Naive thymus-derived CD4-positive, alpha-beta T cell (primary cell): ENCODE measurements at regions not wholly inside any gene's neighbourhood (a gene's known extent, or its start where the extent isn't known, plus 50 kb on each side); places are given as distances from the start of the nearest gene placed in this dataset.
"Not testable (repeated sequence)": the region's sequence is repeated elsewhere in the genome, so short reads cannot be mapped to it uniquely, and the experiment has no call there.

Source experiments
- ATAC-seq: fragments of 150-1000 bp; cut with Tn5 transposase; 2 replicates; pipeline ENCODE4 v1.10.0; 2021; ENCODE audit warnings: mild to moderate bottlenecking, moderate library complexity
- CTCF ChIA-PET: fragments of 350-600 bp; sonication (Branson Sonifier 250); formaldehyde crosslinking; loops from one replicate; lab custom pipeline; 2021; ENCODE audit warnings: antibody characterized with exemption; lab: Charles Lee
- POLR2A ChIA-PET: fragments of 350-600 bp; sonication (Branson Sonifier 250); formaldehyde crosslinking; loops from one replicate; lab custom pipeline; 2021; ENCODE audit warnings: antibody characterized with exemption, inconsistent platforms; lab: Charles Lee
- DNase-seq, 9 donors: peaks; one replicate each; pipeline versions ENCODE4 v3.0.0 to v3.0.0-alpha.2; 2020 to 2022; ENCODE audit warnings: mixed read lengths in 1 of 9
- H3K27ac ChIP-seq: one replicate; pipeline ENCODE4 v1.7.0; 2013; ENCODE audit warnings: mild to moderate bottlenecking, low read depth, low read length, moderate library complexity
- H3K27me3 ChIP-seq, 2 donors: one replicate each; pipeline ENCODE4 v1.7.0; 2013; ENCODE audit warnings: low read length in 2 of 2, mild to moderate bottlenecking in 2 of 2, moderate library complexity in 2 of 2; ENCODE audit not compliant: control insufficient read depth in 2 of 2, insufficient read depth in 2 of 2
- H3K36me3 ChIP-seq, 3 experiments: 1 replicate in 2 of 3; 2 replicates in 1 of 3; pipeline ENCODE4 v1.7.0; 2013; ENCODE audit warnings: low read length in 3 of 3, mild to moderate bottlenecking in 3 of 3, moderate library complexity in 1 of 3; ENCODE audit not compliant: insufficient read depth in 3 of 3, control insufficient read depth in 2 of 3
- H3K4me1 ChIP-seq, 2 donors: one replicate each; pipeline ENCODE4 v1.7.0; 2013; ENCODE audit warnings: low read length in 2 of 2, mild to moderate bottlenecking in 2 of 2, moderate library complexity in 1 of 2; ENCODE audit not compliant: control insufficient read depth in 2 of 2, insufficient read depth in 2 of 2
- H3K4me3 ChIP-seq: 2 replicates; pipeline ENCODE4 v1.7.0; 2013; ENCODE audit warnings: mild to moderate bottlenecking, low read length
- H3K9me3 ChIP-seq, 3 experiments: 1 replicate in 2 of 3; 2 replicates in 1 of 3; pipeline ENCODE4 v1.7.0; 2013; ENCODE audit warnings: low read length in 3 of 3; ENCODE audit not compliant: control insufficient read depth in 2 of 3
- H3K27ac Mint-ChIP-seq, 9 donors: one replicate each; pipeline ENCODE4 v1.8.0; 2020 to 2022; ENCODE audit warnings: mixed read lengths in 9 of 9, mild to moderate bottlenecking in 8 of 9, moderate library complexity in 5 of 9, inconsistent platforms in 2 of 9
- H3K27me3 Mint-ChIP-seq, 5 donors: one replicate each; pipeline ENCODE4 v1.8.0; 2021 to 2022; ENCODE audit warnings: mixed read lengths in 5 of 5, mild to moderate bottlenecking in 1 of 5
- H3K36me3 Mint-ChIP-seq, 5 donors: one replicate each; pipeline ENCODE4 v1.8.0; 2020 to 2022; ENCODE audit warnings: mixed read lengths in 5 of 5, mild to moderate bottlenecking in 3 of 5, inconsistent platforms in 1 of 5
- H3K4me1 Mint-ChIP-seq, 7 donors: one replicate each; pipeline ENCODE4 v1.8.0; 2020 to 2022; ENCODE audit warnings: mixed read lengths in 7 of 7, mild to moderate bottlenecking in 3 of 7, inconsistent platforms in 1 of 7
- H3K4me3 Mint-ChIP-seq, 10 donors: one replicate each; pipeline ENCODE4 v1.8.0; 2020 to 2022; ENCODE audit warnings: mild to moderate bottlenecking in 10 of 10, mixed read lengths in 10 of 10, moderate library complexity in 6 of 10, inconsistent platforms in 2 of 10
- H3K9me3 Mint-ChIP-seq, 11 donors: one replicate each; pipeline ENCODE4 v1.8.0; 2020 to 2022; ENCODE audit warnings: mixed read lengths in 11 of 11, mild to moderate bottlenecking in 4 of 11, inconsistent platforms in 1 of 11, moderate library complexity in 1 of 11
- intact Hi-C, 2 donors: fragments of 100-400 bp; cut with micrococcal nuclease; formaldehyde crosslinking; loops; one replicate each; pipeline ENCODE4 v1.15.1; 2023

DNA sequence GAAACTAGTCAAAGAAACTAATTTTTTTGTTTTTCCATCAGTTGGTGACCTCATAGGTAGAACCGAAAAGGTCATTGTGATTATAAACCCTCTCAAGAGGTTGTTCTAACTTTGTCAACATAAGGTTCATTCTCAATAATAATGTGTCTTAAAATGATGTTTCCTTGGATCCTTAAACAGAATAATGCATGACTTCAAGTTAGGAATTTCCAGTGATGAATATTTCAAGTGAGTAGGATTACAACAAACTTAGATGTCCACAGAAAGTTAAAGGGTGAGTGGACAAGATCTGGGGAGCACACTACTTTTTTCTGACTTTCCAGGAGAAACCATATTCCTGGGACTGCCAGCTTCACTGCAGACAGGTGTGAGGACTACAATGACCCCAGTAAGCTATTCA is 239.0 kb upstream of the PTGER4 start:
- Histone ChIP-seq H3K36me3 (no peaks in the 10 kb centered on the region), H3K9me3 (no peaks in the 10 kb centered on the region), H3K27me3 (no peaks in the 10 kb centered on the region), H3K4me3 (no peak overlapping the region), H3K4me1 (peaks cover 32 to 42% of the 10 kb centered on the region in 2 donors), H3K27ac (peak overlapping the region; percentile 73)
- intact Hi-C loops: loop anchor here (1.0 to 5.0 kb wide), 4 partner anchors 30 to 493 kb away; no protein-coding TSS in a partner anchor
- Mint-ChIP-seq H3K4me3 (peak overlapping the region in 6 of 10 donors; percentile 12 to 83 (median 68)), H3K4me1 (peaks cover 24 to 61% (median 53%) of the 10 kb centered on the region in 7 donors), H3K36me3 (peaks cover 0 to 26% (median 0%) of the 10 kb centered on the region in 5 donors), H3K27me3 (no peaks in the 10 kb centered on the region), H3K27ac (peak overlapping the region; percentile 4 to 99 (median 92)), H3K9me3 (peaks cover 0 to 13% (median 9%) of the 10 kb centered on the region in 11 donors)
- DNase-seq (no peak), ATAC-seq (no peak)
- ChIA-PET POLR2A (interaction anchor here (0.6 to 2.8 kb wide), 3 partner anchors 13 to 77 kb away, joined by 3 to 15 read pairs (median 3); no protein-coding TSS in a partner anchor), CTCF (interaction anchor here (0.6 to 1.8 kb wide), 6 partner anchors 9 to 67 kb away, joined by 3 to 6 read pairs (median 4); no protein-coding TSS in a partner anchor)

DNA sequence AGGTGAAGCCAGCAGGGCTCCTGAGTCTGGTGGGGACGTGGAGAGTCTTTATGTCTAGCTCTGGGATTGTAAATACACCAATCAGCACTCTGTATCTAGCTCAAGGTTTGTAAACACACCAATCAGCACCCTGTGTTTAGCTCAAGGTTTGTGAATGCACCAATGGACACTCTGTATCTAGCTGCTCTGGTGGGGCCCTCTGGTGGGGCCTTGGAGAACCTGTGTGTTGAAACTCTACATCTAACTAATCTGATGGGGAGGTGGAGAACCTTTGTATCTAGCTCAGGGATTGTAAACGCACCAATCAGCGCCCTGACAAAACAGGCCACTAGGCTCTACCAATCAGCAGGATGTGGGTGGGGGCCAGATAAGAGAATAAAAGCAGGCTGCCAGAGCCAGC is 240.6 kb upstream of the PTGER4 start:
- H3K27me3 ChIP-seq, H3K36me3 ChIP-seq, H3K27ac ChIP-seq, H3K9me3 Mint-ChIP-seq, H3K4me3 ChIP-seq, H3K27me3 Mint-ChIP-seq, ATAC-seq, H3K9me3 ChIP-seq: not testable (repeated sequence)
- peak overlapping the region; percentile 66 to 91 (median 79) for H3K27ac Mint-ChIP-seq
- H3K4me1 Mint-ChIP-seq: peaks cover 31 to 74% (median 66%) of the 10 kb centered on the region in 7 donors
- ChIA-PET POLR2A (interaction anchor here (1.2 kb wide), 1 partner anchor 30 kb away, joined by 4 read pairs; no protein-coding TSS in a partner anchor), CTCF (interaction anchor here (1.0 to 1.2 kb wide), 2 partner anchors 9 to 54 kb away, joined by 3 read pairs; no protein-coding TSS in a partner anchor)
- H3K36me3 Mint-ChIP-seq: peaks cover 0 to 18% (median 0%) of the 10 kb centered on the region in 5 donors
- DNase-seq: peak in 6 of 9 donors; percentile 12 to 54 (median 34)
- intact Hi-C loops: loop anchor here in 1 of 2 donors (1.0 to 5.0 kb wide), 2 partner anchors 417 to 490 kb away; no protein-coding TSS in a partner anchor
- H3K4me3 Mint-ChIP-seq: peak overlapping the region in 2 of 10 donors; percentile 4 to 30
- peaks cover 34 to 44% of the 10 kb centered on the region in 2 donors for H3K4me1 ChIP-seq

DNA sequence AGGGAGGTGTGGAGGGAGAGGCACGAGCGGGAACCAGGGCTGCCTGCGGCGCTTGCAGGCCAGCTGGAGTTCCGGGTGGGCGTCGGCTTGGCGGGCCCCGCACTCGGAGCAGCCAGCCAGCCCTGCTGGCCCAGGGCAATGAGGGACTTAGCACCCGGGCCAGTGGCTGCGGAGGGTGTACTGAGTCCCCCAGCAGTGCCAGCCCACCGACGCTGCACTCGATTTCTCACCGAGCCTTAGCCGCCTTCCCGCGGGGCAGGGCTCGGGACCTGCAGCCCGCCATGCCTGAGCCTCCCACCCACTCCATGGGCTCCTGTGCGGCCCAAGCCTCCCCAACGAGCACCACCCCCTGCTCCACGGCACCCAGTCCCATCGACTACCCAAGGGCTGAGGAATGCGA is 241.1 kb upstream of the PTGER4 start:
- POLR2A ChIA-PET: interaction anchor here (1.2 kb wide), 1 partner anchor 29 kb away, joined by 4 read pairs; no protein-coding TSS in a partner anchor
- H3K4me3 ChIP-seq, ATAC-seq, DNase-seq, H3K9me3 ChIP-seq, H3K4me3 Mint-ChIP-seq, H3K27me3 ChIP-seq, H3K36me3 ChIP-seq, H3K27me3 Mint-ChIP-seq, H3K27ac ChIP-seq, H3K9me3 Mint-ChIP-seq: not testable (repeated sequence)
- CTCF ChIA-PET: interaction anchor here (1.0 to 1.2 kb wide), 2 partner anchors 8 to 54 kb away, joined by 3 read pairs; no protein-coding TSS in a partner anchor
- Mint-ChIP-seq H3K27ac (peak overlapping the region in 7 of 9 donors; percentile 66 to 91 (median 80)), H3K36me3 (peaks cover 0 to 22% (median 0%) of the 10 kb centered on the region in 5 donors), H3K4me1 (peaks cover 31 to 78% (median 70%) of the 10 kb centered on the region in 7 donors)
- intact Hi-C loops: loop anchor here in 1 of 2 donors (1.0 to 5.0 kb wide), 2 partner anchors 416 to 489 kb away; no protein-coding TSS in a partner anchor
- H3K4me1 ChIP-seq: peaks cover 34 to 44% of the 10 kb centered on the region in 2 donors

DNA sequence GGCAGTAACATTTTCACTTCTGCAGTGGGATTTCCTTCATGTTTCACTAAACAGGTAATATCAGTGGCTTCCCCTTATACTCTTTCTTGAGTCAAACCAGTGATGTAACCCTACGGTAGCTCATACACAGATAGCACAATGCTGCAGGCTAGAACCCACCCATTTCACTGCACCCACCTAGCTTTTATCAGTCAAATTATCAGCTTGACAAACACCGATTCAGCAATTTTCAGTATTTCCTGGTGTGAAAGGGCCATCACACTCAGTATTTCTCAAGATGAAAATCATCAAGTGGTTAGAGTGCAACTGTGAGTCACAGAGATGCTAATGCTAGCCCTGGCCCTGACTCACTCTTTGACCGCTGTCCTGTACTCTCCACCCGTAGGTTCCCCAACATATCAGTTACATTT is 242.3 kb upstream of the PTGER4 start:
- peak overlapping the region; percentile 79 for H3K27ac ChIP-seq
- ATAC-seq (peak; percentile 67), DNase-seq (peak in 1 of 9 donors; percentile 7)
- peaks cover 34 to 39% of the 10 kb centered on the region in 2 donors for H3K4me1 ChIP-seq
- ChIA-PET CTCF (interaction anchor here (0.7 to 1.5 kb wide), 4 partner anchors 73 to 252 kb away, joined by 3 to 4 read pairs (median 3); no protein-coding TSS in a partner anchor), POLR2A (interaction anchor here (0.6 to 3.6 kb wide), 9 partner anchors 22 to 247 kb away, joined by 3 to 28 read pairs (median 4); partner anchors contain the start of gene PTGER4)
- H3K36me3 ChIP-seq: no peaks in the 10 kb centered on the region
- H3K4me3 ChIP-seq: peak overlapping the region; percentile 24
- no peaks in the 10 kb centered on the region for H3K9me3 ChIP-seq
- Mint-ChIP-seq H3K4me1 (peaks cover 23 to 82% (median 68%) of the 10 kb centered on the region in 7 donors), H3K9me3 (peaks cover 0 to 5% (median 0%) of the 10 kb centered on the region in 11 donors), H3K27me3 (no peaks in the 10 kb centered on the region), H3K27ac (peak overlapping the region; percentile 71 to 96 (median 91)), H3K36me3 (peaks cover 0 to 20% (median 0%) of the 10 kb centered on the region in 5 donors), H3K4me3 (peak overlapping the region in 6 of 10 donors; percentile 10 to 75 (median 38))
- no peaks in the 10 kb centered on the region for H3K27me3 ChIP-seq
- intact Hi-C loops: loop anchor here (2.0 to 5.0 kb wide), 4 partner anchors 49 to 415 kb away; partner anchors contain the start of gene PTGER4 (in 1 of the 2)

DNA sequence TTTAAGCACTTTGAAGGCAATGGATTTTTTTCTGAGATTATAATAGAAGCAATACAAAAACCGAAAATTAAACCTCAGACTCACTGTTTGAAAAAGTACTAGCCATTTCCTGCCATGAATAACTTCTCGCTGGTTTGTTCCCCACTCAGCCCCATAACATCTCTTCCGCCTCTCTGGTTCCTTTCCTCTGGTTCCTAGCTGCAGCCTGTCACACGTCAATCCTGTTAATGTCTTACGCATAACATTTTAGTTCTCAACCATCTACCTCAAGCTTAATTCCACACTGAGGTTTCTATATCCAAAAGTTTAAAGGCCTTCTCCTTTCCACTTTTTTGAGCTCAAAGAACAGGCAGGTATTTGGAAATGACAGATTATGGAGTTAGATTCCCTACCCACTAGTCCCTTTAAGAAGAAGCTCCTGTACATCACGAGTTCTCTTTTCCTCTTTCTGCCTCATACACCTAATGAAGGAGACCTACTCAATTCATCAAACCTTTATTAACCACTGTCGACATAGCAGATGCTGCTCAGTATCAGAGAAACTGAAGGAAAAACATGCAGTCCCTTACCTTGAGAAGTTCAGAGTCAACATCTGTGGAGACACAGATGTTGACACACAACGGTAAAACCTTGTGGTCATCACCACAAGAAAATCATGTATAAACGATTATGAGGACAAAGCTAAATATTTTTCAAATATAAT is 243.0 kb upstream of the PTGER4 start:
- Histone ChIP-seq H3K9me3 (no peaks in the 10 kb centered on the region), H3K27ac (peak overlapping the region; percentile 79), H3K4me3 (peak overlapping the region; percentile 41), H3K27me3 (no peaks in the 10 kb centered on the region), H3K36me3 (no peaks in the 10 kb centered on the region), H3K4me1 (peaks cover 26 to 32% of the 10 kb centered on the region in 2 donors)
- Mint-ChIP-seq H3K4me3 (peak overlapping the region; percentile 39 to 83 (median 69)), H3K27ac (peak overlapping the region; percentile 81 to 96 (median 91)), H3K9me3 (peaks cover 0 to 5% (median 0%) of the 10 kb centered on the region in 11 donors), H3K36me3 (peaks cover 0 to 24% (median 0%) of the 10 kb centered on the region in 5 donors), H3K27me3 (no peaks in the 10 kb centered on the region), H3K4me1 (peaks cover 16 to 76% (median 62%) of the 10 kb centered on the region in 7 donors)
- DNase-seq (peak in 7 of 9 donors; percentile 62 to 84 (median 80)), ATAC-seq (peak; percentile 90)
- intact Hi-C loops: loop anchor here (1.0 to 5.0 kb wide), 6 partner anchors 26 to 414 kb away; partner anchors contain the start of gene PTGER4 (in 1 of the 2)
- CTCF ChIA-PET: interaction anchor here (0.7 to 1.5 kb wide), 5 partner anchors 68 to 252 kb away, joined by 3 to 4 read pairs (median 3); no protein-coding TSS in a partner anchor
- POLR2A ChIA-PET: interaction anchor here (0.7 to 3.6 kb wide), 10 partner anchors 12 to 380 kb away, joined by 3 to 28 read pairs (median 6); partner anchors contain the start of gene PTGER4

DNA sequence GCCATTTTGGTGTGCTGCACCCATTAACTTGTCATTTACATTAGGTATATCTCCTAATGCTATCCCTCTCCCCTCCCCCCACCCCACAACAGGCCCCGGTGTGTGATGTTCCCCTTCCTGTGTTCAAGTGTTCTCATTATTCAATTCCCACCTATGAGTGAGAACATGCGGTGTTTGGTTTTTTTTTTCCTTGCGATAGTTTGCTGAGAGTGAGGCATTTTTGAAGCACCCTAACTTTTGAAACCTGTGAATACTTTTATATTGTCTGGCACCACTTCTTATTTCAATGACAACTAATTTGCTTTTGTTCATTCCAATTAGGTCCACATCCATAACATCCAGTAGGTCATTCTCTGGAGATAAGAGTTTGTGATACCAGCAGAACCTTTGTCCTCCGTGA is 244.0 kb upstream of the PTGER4 start:
- H3K36me3 Mint-ChIP-seq: peaks cover 0 to 27% (median 0%) of the 10 kb centered on the region in 5 donors
- intact Hi-C loops: loop anchor here (1.0 to 5.0 kb wide), 6 partner anchors 25 to 413 kb away; partner anchors contain the start of gene PTGER4 (in 1 of the 2)
- not testable (repeated sequence) for H3K9me3 Mint-ChIP-seq, H3K9me3 ChIP-seq, H3K27me3 ChIP-seq, H3K27me3 Mint-ChIP-seq, H3K36me3 ChIP-seq, ATAC-seq
- ChIA-PET POLR2A (interaction anchor here (1.0 to 3.6 kb wide), 4 partner anchors 24 to 250 kb away, joined by 3 to 28 read pairs (median 6); no protein-coding TSS in a partner anchor), CTCF (interaction anchor here (0.7 kb wide), 1 partner anchor 247 kb away, joined by 3 read pairs; no protein-coding TSS in a partner anchor)
- peak in 1 of 9 donors; percentile 9 for DNase-seq
- Histone ChIP-seq H3K27ac (peak overlapping the region; percentile 79), H3K4me3 (peak overlapping the region; percentile 41), H3K4me1 (peaks cover 21 to 22% of the 10 kb centered on the region in 2 donors)
- peaks cover 7 to 66% (median 52%) of the 10 kb centered on the region in 7 donors for H3K4me1 Mint-ChIP-seq
- H3K27ac Mint-ChIP-seq: peak overlapping the region; percentile 75 to 96 (median 91)
- H3K4me3 Mint-ChIP-seq: peak overlapping the region in 9 of 10 donors; percentile 56 to 83 (median 68)
